Activated B cell treated with CpG ODN at 0.5 μM for 24 hours (primary cell): ENCODE measurements at regions not wholly inside any gene's neighbourhood (a gene's known extent, or its start where the extent isn't known, plus 50 kb on each side); places are given as distances from the start of the nearest gene placed in this dataset.

ENCODE experiments used
- ATAC-seq: fragments of 200-7000 bp; cut with Tn5 transposase; one replicate; pipeline ENCODE4 v1.10.0; 2021; ENCODE audit warnings: low read depth, mild to moderate bottlenecking, moderate library complexity
- CTCF ChIA-PET: fragments of 350-600 bp; sonication (Branson Sonifier 250); formaldehyde crosslinking; loops from one replicate; lab custom pipeline; 2021; ENCODE audit warnings: antibody characterized with exemption; lab: Charles Lee
- POLR2A ChIA-PET: fragments of 350-600 bp; sonication (Branson Sonifier 250); formaldehyde crosslinking; loops from one replicate; lab custom pipeline; 2021; ENCODE audit warnings: antibody characterized with exemption; lab: Charles Lee
- DNase-seq: peaks from one replicate; pipeline ENCODE4 v3.0.0; 2022
- H3K27ac Mint-ChIP-seq: one replicate; pipeline ENCODE4 v1.8.0; 2020; ENCODE audit warnings: mixed read lengths
- H3K27me3 Mint-ChIP-seq: one replicate; pipeline ENCODE4 v1.8.0; 2021; ENCODE audit warnings: mixed read lengths
- H3K36me3 Mint-ChIP-seq: one replicate; pipeline ENCODE4 v1.8.0; 2021; ENCODE audit warnings: low read depth, mixed read lengths
- H3K4me1 Mint-ChIP-seq: one replicate; pipeline ENCODE4 v1.8.0; 2021; ENCODE audit warnings: mixed read lengths
- H3K4me3 Mint-ChIP-seq: one replicate; pipeline ENCODE4 v1.8.0; 2020; ENCODE audit warnings: mild to moderate bottlenecking, mixed read lengths
- H3K9me3 Mint-ChIP-seq: one replicate; pipeline ENCODE4 v1.8.0; 2020; ENCODE audit warnings: mixed read lengths
- intact Hi-C: fragments of 100-400 bp; cut with micrococcal nuclease; formaldehyde crosslinking; loops from one replicate; pipeline ENCODE4 v1.15.1; 2024
- TF ChIP-seq, protein P1 (sequence below): fragments of 200-600 bp; IDR thresholded peaks from one replicate; pipeline ENCODE4 v1.8.0; 2022; ENCODE audit warnings: antibody characterized with exemption, mild to moderate bottlenecking

DNA sequence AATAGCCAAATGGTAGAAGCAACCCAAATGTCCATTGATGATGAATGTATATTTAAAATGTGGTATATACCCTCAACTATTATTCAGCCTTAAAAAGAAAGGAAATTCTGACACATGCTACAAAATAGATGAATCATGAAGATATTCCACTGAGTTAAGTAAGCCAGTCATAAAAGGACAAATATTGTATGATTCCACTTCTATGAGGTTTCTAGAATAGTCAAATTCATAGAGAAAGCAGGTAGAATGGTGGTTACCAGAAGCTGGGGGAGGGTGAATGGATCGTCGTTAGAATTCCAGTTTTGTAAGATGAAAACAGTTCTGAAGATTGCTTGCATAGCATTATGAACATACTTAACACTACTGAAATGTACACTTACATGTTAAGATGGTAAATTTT lies 214.3 kb upstream of the MYLIP start:
- intact Hi-C loops = no loop called here
- CTCF ChIA-PET = interaction anchor here (0.7 kb wide), 1 partner anchor 9 kb away, joined by 3 read pairs; no protein-coding TSS in a partner anchor
- no peaks in the 10 kb centered on the region for H3K27me3 Mint-ChIP-seq
- H3K9me3 Mint-ChIP-seq = no peaks in the 10 kb centered on the region
- ATAC-seq (no peak), DNase-seq (no peak)
- TF ChIP-seq, protein P1, sequence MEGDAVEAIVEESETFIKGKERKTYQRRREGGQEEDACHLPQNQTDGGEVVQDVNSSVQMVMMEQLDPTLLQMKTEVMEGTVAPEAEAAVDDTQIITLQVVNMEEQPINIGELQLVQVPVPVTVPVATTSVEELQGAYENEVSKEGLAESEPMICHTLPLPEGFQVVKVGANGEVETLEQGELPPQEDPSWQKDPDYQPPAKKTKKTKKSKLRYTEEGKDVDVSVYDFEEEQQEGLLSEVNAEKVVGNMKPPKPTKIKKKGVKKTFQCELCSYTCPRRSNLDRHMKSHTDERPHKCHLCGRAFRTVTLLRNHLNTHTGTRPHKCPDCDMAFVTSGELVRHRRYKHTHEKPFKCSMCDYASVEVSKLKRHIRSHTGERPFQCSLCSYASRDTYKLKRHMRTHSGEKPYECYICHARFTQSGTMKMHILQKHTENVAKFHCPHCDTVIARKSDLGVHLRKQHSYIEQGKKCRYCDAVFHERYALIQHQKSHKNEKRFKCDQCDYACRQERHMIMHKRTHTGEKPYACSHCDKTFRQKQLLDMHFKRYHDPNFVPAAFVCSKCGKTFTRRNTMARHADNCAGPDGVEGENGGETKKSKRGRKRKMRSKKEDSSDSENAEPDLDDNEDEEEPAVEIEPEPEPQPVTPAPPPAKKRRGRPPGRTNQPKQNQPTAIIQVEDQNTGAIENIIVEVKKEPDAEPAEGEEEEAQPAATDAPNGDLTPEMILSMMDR = no peak
- no peaks in the 10 kb centered on the region for H3K4me1 Mint-ChIP-seq
- no peak overlapping the region for H3K4me3 Mint-ChIP-seq
- POLR2A ChIA-PET = interaction anchor here (1.0 kb wide), 1 partner anchor 9 kb away, joined by 3 read pairs; no protein-coding TSS in a partner anchor
- H3K27ac Mint-ChIP-seq = no peak overlapping the region
- no peaks in the 10 kb centered on the region for H3K36me3 Mint-ChIP-seq

- DNase-seq (no peak), ATAC-seq (no peak)
- H3K36me3 Mint-ChIP-seq = no peaks in the 10 kb centered on the region
- intact Hi-C loops = no loop called here
- no peak overlapping the region for H3K27ac Mint-ChIP-seq
- ChIA-PET POLR2A (no interaction called here), CTCF (no interaction called here)
- H3K4me3 Mint-ChIP-seq = no peak overlapping the region
- H3K27me3 Mint-ChIP-seq = no peaks in the 10 kb centered on the region
- no peaks in the 10 kb centered on the region for H3K4me1 Mint-ChIP-seq
- TF ChIP-seq, protein P1 = no peak
- H3K9me3 Mint-ChIP-seq = no peaks in the 10 kb centered on the region
Observed at GRCh38 chr6:15913573-15913972, 215.3 kb upstream of the MYLIP start.

DNA sequence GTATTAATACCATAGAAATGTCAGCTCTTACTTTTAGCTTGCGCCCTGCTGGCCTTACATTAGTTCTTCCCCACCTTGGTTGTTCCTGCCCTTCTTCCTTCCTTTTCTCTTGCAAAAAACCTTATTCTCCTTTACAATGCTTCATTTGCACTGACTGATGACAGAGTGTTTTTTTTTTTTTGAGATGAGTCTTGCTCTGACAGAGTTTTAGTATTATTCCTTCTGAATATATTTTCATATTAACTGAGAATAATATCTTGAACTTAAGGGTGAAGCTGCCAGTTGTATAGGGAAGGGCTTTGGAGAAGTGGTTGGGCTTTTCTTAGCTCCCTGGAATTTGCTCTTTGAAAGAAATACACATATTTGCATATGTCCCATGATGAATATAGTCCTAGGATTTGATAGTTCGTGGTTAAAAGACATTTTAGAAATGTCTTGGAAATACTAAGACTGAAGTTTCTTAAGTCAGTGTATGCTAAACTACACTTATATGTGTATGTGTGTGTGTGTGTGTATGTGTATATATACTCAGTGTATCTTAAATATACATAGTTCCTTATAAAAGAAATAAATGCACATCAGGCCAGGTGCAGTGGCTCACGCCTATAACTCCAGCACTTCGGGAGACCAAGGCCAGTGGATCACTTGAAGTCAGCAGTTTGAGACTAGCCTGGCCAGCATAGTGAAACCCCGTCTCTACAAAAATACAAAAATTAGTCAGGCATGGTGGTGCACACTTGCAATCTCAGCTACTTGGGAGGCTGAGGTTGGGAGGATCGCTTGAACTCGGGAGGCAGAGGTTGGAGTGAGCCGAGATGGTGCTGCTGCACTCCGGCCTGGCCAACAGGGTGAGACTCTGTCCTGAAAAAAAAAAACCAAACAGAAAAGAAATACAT lies 216.1 kb upstream of the MYLIP start:
- intact Hi-C loops = no loop called here
- H3K36me3 Mint-ChIP-seq = no peaks in the 10 kb centered on the region
- ATAC-seq (no peak), DNase-seq (no peak)
- POLR2A ChIA-PET = interaction anchor here (0.7 kb wide), 2 partner anchors 10 to 22 kb away, joined by 3 to 5 read pairs; no protein-coding TSS in a partner anchor
- no peaks in the 10 kb centered on the region for H3K9me3 Mint-ChIP-seq
- no peaks in the 10 kb centered on the region for H3K27me3 Mint-ChIP-seq
- H3K27ac Mint-ChIP-seq = no peak overlapping the region
- TF ChIP-seq, protein P1 = no peak
- H3K4me3 Mint-ChIP-seq = no peak overlapping the region
- CTCF ChIA-PET = no interaction called here
- H3K4me1 Mint-ChIP-seq = no peaks in the 10 kb centered on the region

DNA sequence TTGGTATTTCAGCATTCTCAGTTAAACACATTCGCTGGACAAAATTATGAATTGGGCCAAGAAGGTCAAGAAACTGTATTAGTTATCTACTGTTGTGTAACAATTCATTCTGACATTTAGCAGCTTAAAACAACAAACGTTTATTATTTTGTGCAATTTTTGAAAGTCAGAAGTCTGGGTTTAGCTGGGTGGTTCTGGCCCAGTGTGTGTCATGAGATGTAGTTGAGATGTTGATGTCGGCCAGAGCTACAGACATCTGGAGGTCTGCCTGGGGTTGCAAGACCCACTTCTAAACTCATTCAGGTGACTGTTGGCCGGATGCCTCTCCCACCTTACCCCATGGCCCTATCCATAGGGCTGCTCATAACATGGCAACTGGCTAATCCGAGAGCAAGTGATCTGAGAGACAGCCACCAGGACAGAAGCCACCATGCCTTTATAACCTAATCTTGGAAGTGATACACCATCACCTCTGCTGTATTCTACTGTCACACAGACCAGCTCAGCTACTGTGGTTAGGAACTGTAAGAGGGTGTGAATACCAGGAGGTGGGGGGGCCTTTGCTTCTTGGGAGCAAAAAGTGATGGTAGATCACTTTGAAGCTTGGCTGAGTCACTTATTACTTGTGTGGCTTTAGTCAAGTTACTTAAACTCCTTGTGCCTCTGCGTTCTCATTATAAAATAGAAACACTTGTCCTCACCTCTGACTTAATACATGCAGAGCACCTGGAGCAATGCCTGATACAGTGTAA lies 217.0 kb upstream of the MYLIP start:
- no peaks in the 10 kb centered on the region for H3K36me3 Mint-ChIP-seq
- peaks cover 6% of the 10 kb centered on the region for H3K4me1 Mint-ChIP-seq
- DNase-seq (no peak), ATAC-seq (no peak)
- H3K27me3 Mint-ChIP-seq = no peaks in the 10 kb centered on the region
- ChIA-PET POLR2A (interaction anchor here (0.7 kb wide), 1 partner anchor 10 kb away, joined by 3 read pairs; no protein-coding TSS in a partner anchor), CTCF (no interaction called here)
- TF ChIP-seq, protein P1 = no peak
- intact Hi-C loops = no loop called here
- H3K9me3 Mint-ChIP-seq = no peaks in the 10 kb centered on the region
- no peak overlapping the region for H3K4me3 Mint-ChIP-seq
- H3K27ac Mint-ChIP-seq = no peak overlapping the region
